ENCODE measurements at regions not wholly inside any gene's neighbourhood (a gene's known extent, or its start where the extent isn't known, plus 50 kb on each side); places are given as distances from the start of the nearest gene placed in this dataset.
"Not testable (repeated sequence)": the region's sequence is repeated elsewhere in the genome, so short reads cannot be mapped to it uniquely, and the experiment has no call there.

- Mint-ChIP-seq H3K36me3 (ENCODE audit: insufficient read depth) (no peaks in the 10 kb centered on the region), H3K27ac (no peak overlapping the region)
- no peak for TF ChIP-seq CTCF (IDR thresholded peaks at IDR 0.05; ENCODE audit: unreplicated experiment)
These were observed 423.7 kb downstream of the METTL4 start for GRCh38 chr18:2147476-2148230.

GRCh38 chr18:2148823-2149222, 422.5 kb downstream of the METTL4 start:
- no peak for TF ChIP-seq CTCF (IDR thresholded peaks at IDR 0.05; ENCODE audit: unreplicated experiment)
- DNase-seq (ENCODE audit: low spot score, unreplicated experiment): no peak

More at GRCh38 chr18:2147476-2148230, 423.7 kb downstream of the METTL4 start:
- DNase-seq (ENCODE audit: low spot score, unreplicated experiment): no peak
- Mint-ChIP-seq H3K27me3 (peaks cover 10% of the 10 kb centered on the region), H3K4me1 (ENCODE audit: low read depth) (no peaks in the 10 kb centered on the region), H3K4me3 (ENCODE audit: low read depth) (no peak overlapping the region), H3K9me3 (ENCODE audit: low read depth) (no peaks in the 10 kb centered on the region)

GRCh38 chr18:2150566-2150965, 420.7 kb downstream of the METTL4 start:
- no peak overlapping the region for H3K4me3 Mint-ChIP-seq (ENCODE audit: low read depth)
- no peaks in the 10 kb centered on the region for H3K9me3 Mint-ChIP-seq (ENCODE audit: low read depth)
- H3K27ac Mint-ChIP-seq: no peak overlapping the region
- TF ChIP-seq CTCF (IDR thresholded peaks at IDR 0.05; ENCODE audit: unreplicated experiment): no peak
- H3K4me1 Mint-ChIP-seq (ENCODE audit: low read depth): no peaks in the 10 kb centered on the region
- peaks cover 10% of the 10 kb centered on the region for H3K27me3 Mint-ChIP-seq
- H3K36me3 Mint-ChIP-seq (ENCODE audit: insufficient read depth): no peaks in the 10 kb centered on the region
- no peak for DNase-seq (ENCODE audit: low spot score, unreplicated experiment)

More at GRCh38 chr18:2148823-2149222, 422.5 kb downstream of the METTL4 start:
- no peak overlapping the region for H3K27ac Mint-ChIP-seq
- no peaks in the 10 kb centered on the region for H3K4me1 Mint-ChIP-seq (ENCODE audit: low read depth)
- peaks cover 10% of the 10 kb centered on the region for H3K27me3 Mint-ChIP-seq
- H3K4me3 Mint-ChIP-seq (ENCODE audit: low read depth): no peak overlapping the region
- no peaks in the 10 kb centered on the region for H3K9me3 Mint-ChIP-seq (ENCODE audit: low read depth)
- no peaks in the 10 kb centered on the region for H3K36me3 Mint-ChIP-seq (ENCODE audit: insufficient read depth)

- Mint-ChIP-seq H3K36me3 (ENCODE audit: insufficient read depth) (no peaks in the 10 kb centered on the region), H3K9me3 (ENCODE audit: low read depth) (peaks cover 3% of the 10 kb centered on the region), H3K27me3 (no peaks in the 10 kb centered on the region), H3K4me3 (ENCODE audit: low read depth) (no peak overlapping the region), H3K4me1 (ENCODE audit: low read depth) (no peaks in the 10 kb centered on the region), H3K27ac (no peak overlapping the region)
- no peak for TF ChIP-seq CTCF (IDR thresholded peaks at IDR 0.05; ENCODE audit: unreplicated experiment)
- DNase-seq (ENCODE audit: low spot score, unreplicated experiment): no peak
These were observed 417.0 kb downstream of the METTL4 start for GRCh38 chr18:2154278-2154677.

- H3K27me3 Mint-ChIP-seq: no peaks in the 10 kb centered on the region
- H3K27ac Mint-ChIP-seq: no peak overlapping the region
- H3K4me1 Mint-ChIP-seq (ENCODE audit: low read depth): no peaks in the 10 kb centered on the region
- no peak overlapping the region for H3K4me3 Mint-ChIP-seq (ENCODE audit: low read depth)
- DNase-seq (ENCODE audit: low spot score, unreplicated experiment): no peak
- no peaks in the 10 kb centered on the region for H3K9me3 Mint-ChIP-seq (ENCODE audit: low read depth)
- TF ChIP-seq CTCF (IDR thresholded peaks at IDR 0.05; ENCODE audit: unreplicated experiment): no peak
- H3K36me3 Mint-ChIP-seq (ENCODE audit: insufficient read depth): no peaks in the 10 kb centered on the region
These were observed 406.4 kb downstream of the METTL4 start for GRCh38 chr18:2164644-2165550.

- not testable (repeated sequence) for H3K27me3 Mint-ChIP-seq; H3K4me3 Mint-ChIP-seq (ENCODE audit: low read depth); DNase-seq (ENCODE audit: low spot score, unreplicated experiment); H3K9me3 Mint-ChIP-seq (ENCODE audit: low read depth); H3K36me3 Mint-ChIP-seq (ENCODE audit: insufficient read depth); H3K27ac Mint-ChIP-seq; H3K4me1 Mint-ChIP-seq (ENCODE audit: low read depth)
These were observed 404.4 kb downstream of the METTL4 start for GRCh38 chr18:2166876-2167275.
